ENCODE measurements at regions not wholly inside any gene's neighbourhood (a gene's known extent, or its start where the extent isn't known, plus 50 kb on each side); places are given as distances from the start of the nearest gene placed in this dataset.

GRCh38 chr13:22403144-22403543, 732.3 kb downstream of the FGF9 start:
- Histone ChIP-seq H3K4me3 (ENCODE audit: low read length in 3 of 3) (no peak overlapping the region), H3K27me3 (ENCODE audit: control insufficient read depth in 3 of 3, insufficient read depth in 3 of 3, low read length in 3 of 3) (no peaks in the 10 kb centered on the region), H3K27ac (ENCODE audit: low read depth, low read length) (no peak overlapping the region), H3K9ac (ENCODE audit: low read depth in 1 of 3, low read length in 3 of 3) (no peak overlapping the region), H3K4me1 (ENCODE audit: control insufficient read depth in 3 of 3, insufficient read depth in 3 of 3, low read length in 3 of 3) (no peaks in the 10 kb centered on the region), H3K9me3 (ENCODE audit: control insufficient read depth in 3 of 3, low read length in 3 of 3) (no peaks in the 10 kb centered on the region), H3K36me3 (ENCODE audit: control insufficient read depth in 3 of 3, insufficient read depth in 3 of 3, low read length in 3 of 3) (no peaks in the 10 kb centered on the region)

DNA sequence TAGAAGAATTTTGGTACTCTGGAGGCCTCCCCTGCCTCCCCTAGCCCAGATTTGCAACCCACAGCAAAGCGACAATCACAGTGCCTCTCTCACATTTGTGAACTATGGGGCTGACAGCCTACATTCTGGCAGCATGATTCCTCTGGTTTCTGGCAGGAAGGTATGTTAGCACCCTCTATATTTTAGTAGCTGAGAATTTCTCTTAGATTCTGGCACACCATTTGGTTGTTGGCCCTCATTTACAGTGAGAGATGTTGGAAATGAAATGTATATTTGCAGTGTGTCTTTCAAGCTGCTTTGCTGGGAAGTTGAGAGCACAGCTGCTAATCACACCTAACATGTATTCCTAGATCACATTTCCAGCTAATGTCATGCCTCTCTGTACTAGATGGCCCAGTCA, 735.0 kb downstream of the FGF9 start:
- H3K9me3 ChIP-seq (ENCODE audit: control insufficient read depth in 3 of 3, low read length in 3 of 3): no peaks in the 10 kb centered on the region
- H3K9ac ChIP-seq (ENCODE audit: low read depth in 1 of 3, low read length in 3 of 3): no peak overlapping the region
- no peaks in the 10 kb centered on the region for H3K27me3 ChIP-seq (ENCODE audit: control insufficient read depth in 3 of 3, insufficient read depth in 3 of 3, low read length in 3 of 3)
- no peak overlapping the region for H3K27ac ChIP-seq (ENCODE audit: low read depth, low read length)
- H3K36me3 ChIP-seq (ENCODE audit: control insufficient read depth in 3 of 3, insufficient read depth in 3 of 3, low read length in 3 of 3): no peaks in the 10 kb centered on the region
- no peaks in the 10 kb centered on the region for H3K4me1 ChIP-seq (ENCODE audit: control insufficient read depth in 3 of 3, insufficient read depth in 3 of 3, low read length in 3 of 3)
- H3K4me3 ChIP-seq (ENCODE audit: low read length in 3 of 3): no peak overlapping the region

GRCh38 chr13:22412452-22412851, 741.6 kb downstream of the FGF9 start:
- no peak overlapping the region for H3K9ac ChIP-seq (ENCODE audit: low read depth in 1 of 3, low read length in 3 of 3)
- H3K4me3 ChIP-seq (ENCODE audit: low read length in 3 of 3): no peak overlapping the region
- H3K36me3 ChIP-seq (ENCODE audit: control insufficient read depth in 3 of 3, insufficient read depth in 3 of 3, low read length in 3 of 3): no peaks in the 10 kb centered on the region
- H3K27ac ChIP-seq (ENCODE audit: low read depth, low read length): no peak overlapping the region
- H3K9me3 ChIP-seq (ENCODE audit: control insufficient read depth in 3 of 3, low read length in 3 of 3): peaks cover 0 to 8% (median 0%) of the 10 kb centered on the region in 3 donors
- no peaks in the 10 kb centered on the region for H3K4me1 ChIP-seq (ENCODE audit: control insufficient read depth in 3 of 3, insufficient read depth in 3 of 3, low read length in 3 of 3)
- no peaks in the 10 kb centered on the region for H3K27me3 ChIP-seq (ENCODE audit: control insufficient read depth in 3 of 3, insufficient read depth in 3 of 3, low read length in 3 of 3)

GRCh38 chr13:22422023-22422422, 751.1 kb downstream of the FGF9 start:
- Histone ChIP-seq H3K9ac (ENCODE audit: low read depth in 1 of 3, low read length in 3 of 3) (no peak overlapping the region), H3K36me3 (ENCODE audit: control insufficient read depth in 3 of 3, insufficient read depth in 3 of 3, low read length in 3 of 3) (no peaks in the 10 kb centered on the region), H3K4me3 (ENCODE audit: low read length in 3 of 3) (no peak overlapping the region), H3K4me1 (ENCODE audit: control insufficient read depth in 3 of 3, insufficient read depth in 3 of 3, low read length in 3 of 3) (no peaks in the 10 kb centered on the region), H3K27ac (ENCODE audit: low read depth, low read length) (no peak overlapping the region), H3K9me3 (ENCODE audit: control insufficient read depth in 3 of 3, low read length in 3 of 3) (no peaks in the 10 kb centered on the region), H3K27me3 (ENCODE audit: control insufficient read depth in 3 of 3, insufficient read depth in 3 of 3, low read length in 3 of 3) (no peaks in the 10 kb centered on the region)

- Histone ChIP-seq H3K4me3 (ENCODE audit: low read length in 3 of 3) (no peak overlapping the region), H3K9me3 (ENCODE audit: control insufficient read depth in 3 of 3, low read length in 3 of 3) (no peaks in the 10 kb centered on the region), H3K9ac (ENCODE audit: low read depth in 1 of 3, low read length in 3 of 3) (no peak overlapping the region), H3K27me3 (ENCODE audit: control insufficient read depth in 3 of 3, insufficient read depth in 3 of 3, low read length in 3 of 3) (no peaks in the 10 kb centered on the region), H3K4me1 (ENCODE audit: control insufficient read depth in 3 of 3, insufficient read depth in 3 of 3, low read length in 3 of 3) (no peaks in the 10 kb centered on the region), H3K27ac (ENCODE audit: low read depth, low read length) (no peak overlapping the region), H3K36me3 (ENCODE audit: control insufficient read depth in 3 of 3, insufficient read depth in 3 of 3, low read length in 3 of 3) (no peaks in the 10 kb centered on the region)
Measured at GRCh38 chr13:22422712-22423111, 751.8 kb downstream of the FGF9 start.

GRCh38 chr13:22423261-22423660, 752.4 kb downstream of the FGF9 start:
- Histone ChIP-seq H3K27me3 (ENCODE audit: control insufficient read depth in 3 of 3, insufficient read depth in 3 of 3, low read length in 3 of 3) (no peaks in the 10 kb centered on the region), H3K36me3 (ENCODE audit: control insufficient read depth in 3 of 3, insufficient read depth in 3 of 3, low read length in 3 of 3) (no peaks in the 10 kb centered on the region), H3K9ac (ENCODE audit: low read depth in 1 of 3, low read length in 3 of 3) (no peak overlapping the region), H3K27ac (ENCODE audit: low read depth, low read length) (no peak overlapping the region), H3K9me3 (ENCODE audit: control insufficient read depth in 3 of 3, low read length in 3 of 3) (no peaks in the 10 kb centered on the region), H3K4me1 (ENCODE audit: control insufficient read depth in 3 of 3, insufficient read depth in 3 of 3, low read length in 3 of 3) (no peaks in the 10 kb centered on the region), H3K4me3 (ENCODE audit: low read length in 3 of 3) (no peak overlapping the region)

DNA sequence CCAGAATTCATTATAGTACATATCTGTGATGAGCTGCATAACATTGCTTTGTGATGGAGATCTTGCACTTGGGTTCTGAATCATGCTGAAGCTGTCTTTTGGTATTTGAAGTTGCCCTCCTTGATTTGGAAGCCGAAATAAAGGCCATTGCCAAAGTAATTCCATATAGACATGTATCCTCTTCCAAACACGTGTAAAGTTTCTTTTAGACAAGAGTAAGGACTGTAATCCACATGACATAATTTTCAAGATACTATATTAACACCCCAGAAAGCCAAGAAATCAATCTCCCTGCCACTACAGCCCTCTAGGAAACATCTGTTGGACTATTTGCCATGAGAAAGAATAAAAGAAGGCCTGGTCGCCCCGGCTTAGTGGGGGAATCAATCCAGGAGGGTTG, 754.2 kb downstream of the FGF9 start:
- Histone ChIP-seq H3K4me1 (ENCODE audit: control insufficient read depth in 3 of 3, insufficient read depth in 3 of 3, low read length in 3 of 3) (no peaks in the 10 kb centered on the region), H3K27ac (ENCODE audit: low read depth, low read length) (no peak overlapping the region)

GRCh38 chr13:22427066-22427465, 753.7 kb upstream of the SGCG start:
- no peaks in the 10 kb centered on the region for H3K9me3 ChIP-seq (ENCODE audit: control insufficient read depth in 3 of 3, low read length in 3 of 3)
- no peak overlapping the region for H3K4me3 ChIP-seq (ENCODE audit: low read length in 3 of 3)
- no peaks in the 10 kb centered on the region for H3K4me1 ChIP-seq (ENCODE audit: control insufficient read depth in 3 of 3, insufficient read depth in 3 of 3, low read length in 3 of 3)
- no peaks in the 10 kb centered on the region for H3K27me3 ChIP-seq (ENCODE audit: control insufficient read depth in 3 of 3, insufficient read depth in 3 of 3, low read length in 3 of 3)
- H3K27ac ChIP-seq (ENCODE audit: low read depth, low read length): no peak overlapping the region
- H3K9ac ChIP-seq (ENCODE audit: low read depth in 1 of 3, low read length in 3 of 3): no peak overlapping the region
- H3K36me3 ChIP-seq (ENCODE audit: control insufficient read depth in 3 of 3, insufficient read depth in 3 of 3, low read length in 3 of 3): no peaks in the 10 kb centered on the region

More for the DNA sequence above, 754.2 kb downstream of the FGF9 start:
- Histone ChIP-seq H3K9me3 (ENCODE audit: control insufficient read depth in 3 of 3, low read length in 3 of 3) (no peaks in the 10 kb centered on the region), H3K9ac (ENCODE audit: low read depth in 1 of 3, low read length in 3 of 3) (no peak overlapping the region), H3K36me3 (ENCODE audit: control insufficient read depth in 3 of 3, insufficient read depth in 3 of 3, low read length in 3 of 3) (no peaks in the 10 kb centered on the region), H3K27me3 (ENCODE audit: control insufficient read depth in 3 of 3, insufficient read depth in 3 of 3, low read length in 3 of 3) (no peaks in the 10 kb centered on the region), H3K4me3 (ENCODE audit: low read length in 3 of 3) (no peak overlapping the region)

DNA sequence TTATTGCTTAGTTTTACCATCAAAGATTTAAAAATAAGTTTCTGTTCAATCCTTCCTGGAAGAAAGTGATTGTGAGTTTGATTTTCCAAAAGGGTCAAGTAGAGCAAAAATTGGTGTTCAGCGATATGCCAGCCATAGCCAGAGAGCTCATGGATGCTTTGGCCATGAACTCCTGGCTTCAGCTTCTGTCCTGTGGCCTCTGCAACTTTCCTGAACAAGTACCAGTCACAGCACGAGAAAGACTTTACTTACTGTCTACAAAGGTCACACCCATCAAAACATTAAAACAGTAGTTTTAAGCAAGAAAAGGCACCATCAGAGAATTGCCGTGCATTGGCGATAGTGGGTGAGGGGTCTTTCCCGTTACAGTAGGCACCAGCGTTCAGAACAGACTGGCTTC, 753.0 kb upstream of the SGCG start:
- Histone ChIP-seq H3K36me3 (ENCODE audit: control insufficient read depth in 3 of 3, insufficient read depth in 3 of 3, low read length in 3 of 3) (no peaks in the 10 kb centered on the region), H3K27ac (ENCODE audit: low read depth, low read length) (no peak overlapping the region), H3K9ac (ENCODE audit: low read depth in 1 of 3, low read length in 3 of 3) (no peak overlapping the region), H3K9me3 (ENCODE audit: control insufficient read depth in 3 of 3, low read length in 3 of 3) (no peaks in the 10 kb centered on the region), H3K4me3 (ENCODE audit: low read length in 3 of 3) (no peak overlapping the region), H3K4me1 (ENCODE audit: control insufficient read depth in 3 of 3, insufficient read depth in 3 of 3, low read length in 3 of 3) (no peaks in the 10 kb centered on the region), H3K27me3 (ENCODE audit: control insufficient read depth in 3 of 3, insufficient read depth in 3 of 3, low read length in 3 of 3) (no peaks in the 10 kb centered on the region)

- H3K4me1 ChIP-seq (ENCODE audit: control insufficient read depth in 3 of 3, insufficient read depth in 3 of 3, low read length in 3 of 3): no peaks in the 10 kb centered on the region
- H3K4me3 ChIP-seq (ENCODE audit: low read length in 3 of 3): no peak overlapping the region
- no peaks in the 10 kb centered on the region for H3K27me3 ChIP-seq (ENCODE audit: control insufficient read depth in 3 of 3, insufficient read depth in 3 of 3, low read length in 3 of 3)
- no peaks in the 10 kb centered on the region for H3K36me3 ChIP-seq (ENCODE audit: control insufficient read depth in 3 of 3, insufficient read depth in 3 of 3, low read length in 3 of 3)
- no peak overlapping the region for H3K27ac ChIP-seq (ENCODE audit: low read depth, low read length)
- H3K9ac ChIP-seq (ENCODE audit: low read depth in 1 of 3, low read length in 3 of 3): no peak overlapping the region
- H3K9me3 ChIP-seq (ENCODE audit: control insufficient read depth in 3 of 3, low read length in 3 of 3): no peaks in the 10 kb centered on the region
Measured at GRCh38 chr13:22428188-22428828, 752.5 kb upstream of the SGCG start.

All from skeletal muscle tissue (tissue), 3 donors.